EH (cell line): ENCODE measurements at regions not wholly inside any gene's neighbourhood (a gene's known extent, or its start where the extent isn't known, plus 50 kb on each side); places are given as distances from the start of the nearest gene placed in this dataset.
"Not testable (repeated sequence)": the region's sequence is repeated elsewhere in the genome, so short reads cannot be mapped to it uniquely, and the experiment has no call there.

Experiments
- DNase-seq: peaks from one replicate; pipeline ENCODE4 v3.0.0-alpha.2; 2015; ENCODE audit warnings: low read depth

- no peak for DNase-seq
These were observed 398.9 kb downstream of the ACTL7B start for GRCh38 chr9:108456903-108457302.

- DNase-seq = no peak
These were observed 410.2 kb downstream of the ACTL7B start for GRCh38 chr9:108445431-108446071.

GRCh38 chr9:108444400-108445358 is 411.1 kb downstream of the ACTL7B start:
- peak; percentile 97 for DNase-seq

DNA sequence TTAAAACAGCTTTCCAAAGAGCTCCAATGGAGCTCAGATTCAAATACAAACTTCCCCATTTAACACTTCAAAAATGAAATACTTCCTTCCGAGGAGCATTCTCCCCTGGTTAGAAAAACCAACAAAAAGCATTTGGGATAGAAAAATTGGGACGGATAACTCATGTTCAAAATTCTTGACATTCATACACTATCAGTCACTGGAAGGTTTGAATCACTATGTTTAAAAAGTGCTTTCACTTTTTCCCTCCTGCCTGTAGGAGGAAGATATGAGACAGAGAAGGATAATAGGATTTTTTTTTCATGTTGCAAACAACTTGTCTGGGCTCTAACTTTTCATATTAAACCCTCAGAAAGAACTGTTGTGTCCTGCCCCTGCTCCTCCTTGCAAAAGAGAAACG is 412.0 kb downstream of the ACTL7B start:
- DNase-seq = peak; percentile 84

GRCh38 chr9:108443019-108443633 is 412.7 kb downstream of the ACTL7B start:
- DNase-seq = no peak

DNA sequence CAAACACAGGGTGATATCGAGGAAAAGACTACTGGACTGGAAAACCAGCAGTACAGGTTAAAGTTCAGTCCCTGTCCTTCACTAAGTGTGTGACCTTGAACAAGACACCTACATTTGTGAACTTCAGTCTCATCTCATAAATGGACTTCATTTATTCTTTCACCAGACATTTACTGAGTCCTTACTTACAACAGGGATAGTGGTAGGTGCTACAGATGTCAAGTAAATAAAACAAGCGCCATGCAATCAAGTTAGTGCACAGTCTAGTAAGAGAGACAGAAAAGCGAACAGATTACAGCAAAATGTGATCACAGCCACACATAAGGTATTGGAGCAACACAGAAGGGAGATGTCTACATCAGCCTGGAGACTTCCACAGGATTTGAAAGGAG is 413.2 kb downstream of the ACTL7B start:
- no peak for DNase-seq

DNA sequence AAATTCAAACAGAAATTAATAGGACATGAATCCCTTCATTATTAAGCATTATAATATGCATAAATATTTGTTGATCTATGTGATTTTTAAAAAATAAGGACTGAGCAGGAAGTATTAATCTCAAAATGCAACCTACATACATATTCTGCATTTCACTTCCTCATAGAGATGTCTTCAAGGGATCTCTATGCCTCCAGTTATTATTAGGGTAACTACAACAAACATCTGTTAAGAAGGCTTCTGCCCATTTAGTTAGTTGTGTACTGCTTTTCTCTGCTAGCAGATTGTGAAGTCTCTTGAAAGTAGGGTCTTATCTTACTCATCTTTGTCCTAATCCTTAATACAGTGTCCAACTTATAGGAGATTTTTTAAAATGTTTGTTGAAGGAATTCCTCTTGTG is 414.1 kb downstream of the ACTL7B start:
- no peak for DNase-seq

GRCh38 chr9:108441251-108441650 is 414.5 kb downstream of the ACTL7B start:
- DNase-seq = no peak

DNA sequence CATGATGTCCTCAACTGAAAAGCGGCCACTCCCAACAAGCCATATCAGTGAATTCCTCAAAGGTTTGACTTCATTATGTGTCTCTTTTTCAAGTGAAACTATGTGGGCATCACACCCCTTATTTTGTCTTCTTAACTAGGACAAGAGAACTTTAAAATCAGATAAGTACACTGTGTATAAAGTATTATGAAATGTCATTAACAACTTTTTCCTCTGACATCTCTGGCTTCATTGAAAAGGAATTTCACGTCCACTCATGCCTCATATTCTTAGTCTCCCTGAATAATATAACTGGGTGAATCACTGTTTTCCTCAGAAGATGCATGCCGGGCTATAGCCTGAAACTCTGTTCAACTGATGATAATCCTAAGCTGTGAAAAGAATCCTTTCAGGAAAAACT is 415.8 kb downstream of the ACTL7B start:
- DNase-seq = peak; percentile 89

GRCh38 chr9:108437656-108438055 is 418.1 kb downstream of the ACTL7B start:
- DNase-seq = no peak

DNA sequence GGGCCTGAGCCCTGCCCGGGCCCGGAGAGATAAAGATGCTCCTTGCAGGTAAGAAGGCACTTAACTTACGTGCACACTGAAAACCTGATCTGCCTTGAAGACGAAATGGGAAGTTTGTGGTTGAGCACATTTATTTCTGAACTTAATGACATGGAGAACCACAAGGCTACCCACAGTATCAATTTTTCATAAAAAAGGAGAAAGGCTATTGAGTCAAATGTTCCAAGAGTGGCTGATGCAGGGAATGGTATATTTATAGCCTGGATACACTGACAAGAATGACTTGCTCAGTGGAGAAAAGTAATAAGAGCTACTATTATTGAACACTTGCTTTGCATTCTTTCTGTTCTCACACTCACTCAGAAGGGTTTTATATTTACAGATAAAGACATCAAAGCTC is 419.3 kb downstream of the ACTL7B start:
- DNase-seq = no peak

GRCh38 chr9:108434502-108434901 is 421.3 kb downstream of the ACTL7B start:
- peak; percentile 20 for DNase-seq

- no peak for DNase-seq
These were observed 421.8 kb downstream of the ACTL7B start for GRCh38 chr9:108434036-108434435.

DNA sequence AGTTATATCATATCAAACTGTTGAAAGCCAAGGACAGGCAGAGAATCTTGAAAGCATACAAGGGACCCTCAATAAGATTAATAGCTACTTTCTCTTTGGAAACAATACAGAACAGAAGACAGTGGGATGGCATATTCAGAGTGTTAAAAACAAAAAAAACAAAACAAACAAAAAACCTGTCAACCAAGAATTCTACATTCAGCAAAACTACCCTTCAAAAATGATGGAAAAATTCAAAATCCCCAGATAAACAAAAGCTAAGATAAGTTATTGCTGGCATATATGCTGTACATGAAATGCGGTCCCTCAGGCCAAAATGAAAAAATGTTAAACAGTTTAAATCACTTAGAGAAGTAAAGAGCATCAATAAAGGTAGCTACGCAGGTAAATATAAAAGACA is 425.1 kb downstream of the ACTL7B start:
- DNase-seq = no peak

DNA sequence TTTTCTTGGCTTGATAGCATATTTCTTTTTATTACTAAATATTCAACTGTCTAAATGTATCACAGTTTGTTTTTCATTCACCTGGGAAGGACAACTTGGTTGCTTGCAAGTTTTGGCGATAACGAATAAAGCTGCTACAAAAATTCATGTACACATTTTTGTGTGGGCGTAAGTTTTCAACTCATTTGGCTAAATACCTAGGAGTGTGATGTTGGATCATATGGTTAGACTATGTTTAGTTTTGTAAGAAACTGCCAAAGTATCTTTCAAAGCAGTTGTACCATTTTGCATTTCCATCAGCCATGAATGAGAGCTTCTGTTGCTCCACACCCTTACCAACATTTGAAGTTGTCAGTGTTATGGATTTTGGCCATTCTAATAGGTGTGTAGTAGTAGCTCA is 428.0 kb downstream of the ACTL7B start:
- no peak for DNase-seq

DNA sequence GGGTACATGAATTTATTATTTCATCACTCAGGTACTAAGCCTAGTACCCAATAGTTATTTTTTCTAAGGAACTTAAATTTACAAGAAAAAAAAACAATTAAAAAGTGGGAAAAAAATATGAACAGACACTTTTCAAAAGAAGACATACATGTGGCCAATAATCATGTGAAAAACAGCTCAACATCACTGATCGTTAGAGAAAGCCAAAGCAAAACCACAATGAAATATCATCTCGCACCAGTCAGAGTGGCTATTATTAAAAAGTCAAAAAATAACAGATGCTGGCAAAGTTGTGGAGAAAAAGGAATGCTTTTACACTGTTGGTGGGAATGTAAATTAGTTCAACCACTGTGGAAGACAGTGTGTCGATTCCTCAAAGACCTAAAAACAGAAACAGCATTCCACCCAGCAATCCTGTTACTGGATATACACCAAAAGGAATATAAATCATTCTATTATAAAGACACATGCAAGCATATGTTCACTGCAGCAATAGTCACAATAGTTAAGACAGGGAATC is 429.3 kb downstream of the ACTL7B start:
- not testable (repeated sequence) for DNase-seq

DNA sequence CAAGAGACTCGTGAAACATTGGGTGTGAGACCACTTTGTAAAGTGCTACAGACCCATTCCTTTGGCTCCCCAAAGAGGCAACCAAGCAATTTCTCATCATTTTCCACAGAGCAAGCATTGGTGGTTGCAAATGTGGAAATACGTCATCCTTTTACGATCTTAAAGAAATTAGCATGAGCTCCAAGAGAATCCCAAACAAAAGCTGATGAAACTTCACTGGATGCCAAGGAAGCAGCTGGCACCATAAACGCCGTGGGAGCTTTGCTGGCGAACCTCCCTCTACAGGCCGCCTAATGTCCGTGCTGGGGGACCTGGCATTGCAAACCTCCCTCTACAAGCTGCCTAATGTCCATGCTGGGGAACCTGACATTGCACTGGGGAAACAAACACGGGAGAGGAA is 432.4 kb downstream of the ACTL7B start:
- no peak for DNase-seq

DNA sequence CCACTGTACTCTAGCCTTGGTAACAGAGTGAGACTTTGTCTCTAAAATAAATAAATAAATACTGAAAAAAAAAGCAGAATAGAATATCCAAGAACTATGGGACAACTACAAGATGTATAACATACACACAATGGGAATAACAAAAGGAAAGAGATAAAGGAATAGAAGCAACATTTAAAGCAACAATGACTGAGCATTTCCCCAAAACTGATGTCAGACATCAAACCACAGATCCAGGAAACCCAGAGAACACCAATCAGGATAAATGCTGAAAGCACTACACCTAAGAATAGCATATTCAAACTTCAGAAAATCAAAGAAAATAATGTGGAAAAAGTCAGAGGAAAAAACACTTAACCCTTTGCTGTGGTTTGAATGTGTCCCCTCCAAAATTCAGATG is 436.4 kb downstream of the ACTL7B start:
- no peak for DNase-seq

DNA sequence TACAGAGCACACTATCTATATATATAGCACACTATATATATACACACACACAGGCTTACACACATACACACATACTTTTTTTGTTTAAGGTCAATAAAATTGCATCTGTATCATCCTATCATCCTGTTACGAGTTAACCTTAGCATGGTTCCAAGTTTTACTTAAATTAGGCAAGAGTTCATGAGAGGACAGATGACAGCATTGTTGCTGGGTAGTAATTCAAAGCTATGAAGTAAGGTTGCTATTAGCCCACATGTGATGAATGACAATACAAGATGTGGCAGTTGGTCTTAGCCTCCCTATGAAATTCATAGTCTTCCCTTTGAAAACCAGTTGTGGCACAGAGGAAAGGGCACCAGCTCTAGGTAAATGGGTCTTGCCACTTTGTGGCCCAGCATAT is 438.1 kb downstream of the ACTL7B start:
- DNase-seq = no peak

GRCh38 chr9:108417312-108417711 is 438.5 kb downstream of the ACTL7B start:
- DNase-seq = no peak

GRCh38 chr9:108416324-108416723 is 439.5 kb downstream of the ACTL7B start:
- no peak for DNase-seq

- no peak for DNase-seq
These were observed 442.0 kb downstream of the ACTL7B start for GRCh38 chr9:108413809-108414208.

DNA sequence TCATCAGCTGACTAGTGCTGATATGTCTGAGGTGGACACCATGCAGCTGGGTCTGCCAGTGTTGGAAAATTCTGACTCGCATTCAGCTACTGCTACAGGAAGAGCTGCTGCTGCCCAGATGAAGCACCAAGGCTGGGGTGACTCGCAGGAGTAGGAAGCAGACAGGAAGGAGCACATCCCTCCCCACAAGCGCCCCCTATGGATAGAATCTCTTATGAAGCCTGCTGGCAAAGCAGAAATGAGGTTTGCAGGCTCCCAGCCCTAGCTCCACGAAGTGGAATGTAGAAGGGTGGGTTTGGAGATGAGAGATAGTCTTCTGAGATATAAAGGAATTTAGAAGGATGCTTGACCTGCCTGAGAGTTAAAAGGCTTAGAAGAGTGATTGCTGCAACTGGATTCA is 443.0 kb downstream of the ACTL7B start:
- peak; percentile 20 for DNase-seq
